Trophoblast cell (in vitro differentiated cells and primary cell): ENCODE measurements at regions not wholly inside any gene's neighbourhood (a gene's known extent, or its start where the extent isn't known, plus 50 kb on each side); places are given as distances from the start of the nearest gene placed in this dataset.

Experiments
- DNase-seq, 2 donors: peaks; one replicate each; pipeline ENCODE4 v3.0.0-alpha.2; 2016
- H2AFZ ChIP-seq: 2 replicates; pipeline ENCODE4 v1.6.1; 2013; ENCODE audit warnings: low read length, moderate library complexity, mild to moderate bottlenecking; ENCODE audit not compliant: insufficient read depth, poor library complexity
- H2AK5ac ChIP-seq: 2 replicates; pipeline ENCODE4 v1.6.1; 2013; ENCODE audit warnings: mild to moderate bottlenecking, low read length
- H2BK120ac ChIP-seq: 2 replicates; pipeline ENCODE4 v1.6.1; 2013; ENCODE audit warnings: low read length, mild to moderate bottlenecking, moderate library complexity; ENCODE audit not compliant: insufficient read depth, poor library complexity
- H2BK12ac ChIP-seq: 2 replicates; pipeline ENCODE4 v1.6.1; 2013; ENCODE audit warnings: mild to moderate bottlenecking, low read length, moderate library complexity
- H2BK5ac ChIP-seq: 2 replicates; pipeline ENCODE4 v1.6.1; 2013; ENCODE audit warnings: low read length, low read depth, moderate library complexity, mild to moderate bottlenecking; ENCODE audit not compliant: poor library complexity
- H3K14ac ChIP-seq: 2 replicates; pipeline ENCODE4 v1.6.1; 2013; ENCODE audit warnings: mild to moderate bottlenecking, low read length
- H3K18ac ChIP-seq: 2 replicates; pipeline ENCODE4 v1.6.1; 2013; ENCODE audit warnings: mild to moderate bottlenecking, low read length
- H3K23ac ChIP-seq: 2 replicates; pipeline ENCODE4 v1.6.1; 2013; ENCODE audit warnings: low read length
- H3K27ac ChIP-seq: 2 replicates; pipeline ENCODE4 v1.5.1; 2013; ENCODE audit warnings: low read depth, mild to moderate bottlenecking, inconsistent platforms, low read length, moderate library complexity
- H3K27me3 ChIP-seq: 2 replicates; pipeline ENCODE4 v1.6.1; 2013; ENCODE audit warnings: inconsistent platforms, mild to moderate bottlenecking, low read length, moderate library complexity; ENCODE audit not compliant: insufficient read depth
- H3K36me3 ChIP-seq, 2 experiments: 1 replicate in 1 of 2; 2 replicates in 1 of 2; pipeline ENCODE4 v1.6.1; 2013; ENCODE audit warnings: low read length in 2 of 2, mild to moderate bottlenecking in 2 of 2, moderate library complexity in 1 of 2; ENCODE audit not compliant: insufficient read depth in 2 of 2, control insufficient read depth in 1 of 2
- H3K4ac ChIP-seq: 2 replicates; pipeline ENCODE4 v1.6.1; 2013; ENCODE audit warnings: low read depth, mild to moderate bottlenecking, low read length, moderate library complexity
- H3K4me1 ChIP-seq, 2 experiments: 1 replicate in 1 of 2; 2 replicates in 1 of 2; pipeline ENCODE4 v1.6.1; 2013; ENCODE audit warnings: low read length in 2 of 2, mild to moderate bottlenecking in 2 of 2, moderate library complexity in 1 of 2; ENCODE audit not compliant: insufficient read depth in 2 of 2, control insufficient read depth in 1 of 2
- H3K4me2 ChIP-seq: 2 replicates; pipeline ENCODE4 v1.6.1; 2013; ENCODE audit warnings: inconsistent platforms, mild to moderate bottlenecking, low read length, moderate library complexity
- H3K4me3 ChIP-seq: 2 replicates; pipeline ENCODE4 v1.5.1; 2013; ENCODE audit warnings: mild to moderate bottlenecking, low read depth, low read length, inconsistent platforms
- H3K79me1 ChIP-seq: one replicate; pipeline ENCODE4 v1.6.1; 2013; ENCODE audit warnings: low read length
- H3K79me2 ChIP-seq: 2 replicates; pipeline ENCODE4 v1.6.1; 2013; ENCODE audit warnings: low read length, mild to moderate bottlenecking; ENCODE audit not compliant: control insufficient read depth, insufficient read depth, poor library complexity
- H3K9ac ChIP-seq: 2 replicates; pipeline ENCODE4 v1.6.1; 2013; ENCODE audit warnings: mild to moderate bottlenecking, low read length
- H3K9me3 ChIP-seq: 2 replicates; pipeline ENCODE4 v1.6.1; 2013; ENCODE audit warnings: low read depth, mild to moderate bottlenecking, control low read depth, inconsistent platforms, low read length; ENCODE audit not compliant: insufficient read depth
- H4K12ac ChIP-seq: 2 replicates; pipeline ENCODE4 v1.6.1; 2013; ENCODE audit warnings: low read depth, mild to moderate bottlenecking, low read length, moderate library complexity
- H4K8ac ChIP-seq: 2 replicates; pipeline ENCODE4 v1.6.1; 2013; ENCODE audit warnings: low read depth, mild to moderate bottlenecking, low read length, moderate library complexity
- H4K91ac ChIP-seq: one replicate; pipeline ENCODE4 v1.6.1; 2013; ENCODE audit warnings: low read depth, mild to moderate bottlenecking, low read length, moderate library complexity
- WGBS: extraction: QIAGEN DNeasy Blood & Tissue Kit; methylation state at CpG from one replicate; pipeline ENCODE4 v1.1.7; 2013; ENCODE audit warnings: missing lambda C conversion rate; ENCODE audit not compliant: insufficient read length, insufficient coverage; ENCODE audit errors: extremely low coverage; 5-methylcytosine and 5-hydroxymethylcytosine counted together

DNA sequence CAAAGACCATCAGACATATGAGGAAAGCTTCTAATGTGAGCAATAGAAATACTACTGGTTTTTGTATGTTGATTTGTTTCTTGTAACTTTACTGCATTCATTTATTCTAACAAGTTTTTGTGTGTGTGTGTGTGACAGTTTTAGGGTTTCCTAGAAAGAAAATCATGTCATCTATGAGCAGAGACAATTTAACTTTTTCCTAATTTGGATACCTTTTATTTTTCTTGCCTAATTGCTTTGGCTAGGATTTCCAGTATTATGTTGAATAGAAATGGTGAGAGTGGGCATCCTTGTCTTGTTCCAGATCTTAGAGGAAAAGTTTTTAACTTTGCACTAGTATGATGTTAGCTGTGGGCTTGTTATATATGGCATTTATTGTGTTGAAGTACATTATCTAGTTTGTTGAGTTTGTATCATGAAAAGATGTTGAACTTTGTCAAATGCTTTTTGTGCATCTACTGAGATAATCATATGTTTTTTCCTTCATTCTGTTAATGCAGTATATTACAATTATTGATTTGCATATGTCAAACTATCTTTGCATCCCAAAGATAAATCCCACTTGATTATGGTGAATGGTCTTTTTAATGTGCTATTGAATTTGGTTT lies 117.3 kb upstream of the CDC42EP3 start:
- H3K4ac ChIP-seq: no peak overlapping the region
- H3K23ac ChIP-seq: no peak overlapping the region
- no peaks in the 10 kb centered on the region for H3K79me2 ChIP-seq
- H3K4me2 ChIP-seq: no peak overlapping the region
- H3K27me3 ChIP-seq: no peaks in the 10 kb centered on the region
- H3K4me1 ChIP-seq: peaks cover 2 to 4% of the 10 kb centered on the region in 2 experiments
- no peak overlapping the region for H3K14ac ChIP-seq
- no peak overlapping the region for H3K9ac ChIP-seq
- DNase-seq: no peak
- H3K4me3 ChIP-seq: no peak overlapping the region
- H3K9me3 ChIP-seq: no peaks in the 10 kb centered on the region
- no peaks in the 10 kb centered on the region for H3K36me3 ChIP-seq
- H4K8ac ChIP-seq: no peak overlapping the region
- H2AFZ ChIP-seq: no peak overlapping the region
- H4K91ac ChIP-seq: no peak overlapping the region
- H3K18ac ChIP-seq: no peak overlapping the region
- H3K79me1 ChIP-seq: peaks cover 2% of the 10 kb centered on the region
- no peak overlapping the region for H2BK5ac ChIP-seq
- H3K27ac ChIP-seq: no peak overlapping the region
- no peak overlapping the region for H2AK5ac ChIP-seq
- no peak overlapping the region for H2BK12ac ChIP-seq
- no peak overlapping the region for H2BK120ac ChIP-seq
- H4K12ac ChIP-seq: no peak overlapping the region

- no peaks in the 10 kb centered on the region for H3K79me2 ChIP-seq
- H3K18ac ChIP-seq: no peak overlapping the region
- H3K23ac ChIP-seq: no peak overlapping the region
- H3K4ac ChIP-seq: no peak overlapping the region
- H3K27ac ChIP-seq: no peak overlapping the region
- H3K9me3 ChIP-seq: no peaks in the 10 kb centered on the region
- no peak overlapping the region for H3K14ac ChIP-seq
- no peak overlapping the region for H4K12ac ChIP-seq
- H3K4me3 ChIP-seq: no peak overlapping the region
- H3K79me1 ChIP-seq: peaks cover 2% of the 10 kb centered on the region
- H4K8ac ChIP-seq: no peak overlapping the region
- H2AK5ac ChIP-seq: no peak overlapping the region
- no peak overlapping the region for H2BK5ac ChIP-seq
- H3K36me3 ChIP-seq: no peaks in the 10 kb centered on the region
- H2AFZ ChIP-seq: no peak overlapping the region
- WGBS: no CpG with 5 or more reads among the region's 2 CpGs
- H4K91ac ChIP-seq: no peak overlapping the region
- no peak overlapping the region for H2BK12ac ChIP-seq
- no peak overlapping the region for H3K9ac ChIP-seq
- H2BK120ac ChIP-seq: no peak overlapping the region
- H3K27me3 ChIP-seq: no peaks in the 10 kb centered on the region
- no peak for DNase-seq
- H3K4me2 ChIP-seq: no peak overlapping the region
- H3K4me1 ChIP-seq: peaks cover 0 to 4% of the 10 kb centered on the region in 2 experiments
Measured at GRCh38 chr2:37790019-37790418, 118.6 kb upstream of the CDC42EP3 start.

GRCh38 chr2:37790462-37790861 lies 119.0 kb upstream of the CDC42EP3 start:
- Histone ChIP-seq H4K8ac (no peak overlapping the region), H3K9me3 (no peaks in the 10 kb centered on the region)
- no CpG with 5 or more reads among the region's 3 CpGs for WGBS

DNA sequence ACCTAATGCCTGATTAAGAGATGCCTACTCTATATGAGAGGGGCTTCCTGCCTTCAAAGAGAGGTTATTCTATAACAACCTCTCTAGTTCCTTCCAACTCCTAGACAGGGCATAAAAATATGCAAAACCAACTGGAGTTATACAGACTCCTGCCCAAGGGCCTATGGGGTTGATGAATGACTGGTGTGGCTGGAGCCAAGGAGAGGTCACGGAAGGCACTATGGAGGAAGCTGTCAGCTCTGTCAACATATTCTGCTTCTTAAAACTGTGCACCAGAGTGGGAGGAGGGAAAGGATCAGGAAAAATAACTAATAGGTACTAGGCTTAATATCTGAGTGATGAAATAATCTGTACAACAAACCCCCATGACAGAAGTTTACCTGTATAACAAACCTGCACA lies 120.9 kb upstream of the CDC42EP3 start:
- no CpG with 5 or more reads among the region's 1 CpG for WGBS
- H3K4me1 ChIP-seq: peaks cover 0 to 7% of the 10 kb centered on the region in 2 experiments
- H3K9me3 ChIP-seq: no peaks in the 10 kb centered on the region
- H2BK5ac ChIP-seq: no peak overlapping the region
- H4K91ac ChIP-seq: no peak overlapping the region
- H2BK12ac ChIP-seq: no peak overlapping the region
- no peak overlapping the region for H4K8ac ChIP-seq
- H3K18ac ChIP-seq: no peak overlapping the region
- no peak overlapping the region for H3K4ac ChIP-seq
- H2AK5ac ChIP-seq: no peak overlapping the region
- no peaks in the 10 kb centered on the region for H3K79me2 ChIP-seq
- no peaks in the 10 kb centered on the region for H3K27me3 ChIP-seq
- no peak overlapping the region for H3K4me2 ChIP-seq
- no peak overlapping the region for H3K27ac ChIP-seq
- no peak overlapping the region for H2BK120ac ChIP-seq
- H3K4me3 ChIP-seq: no peak overlapping the region
- peaks cover 5% of the 10 kb centered on the region for H3K79me1 ChIP-seq
- no peak for DNase-seq
- no peak overlapping the region for H3K23ac ChIP-seq
- no peak overlapping the region for H4K12ac ChIP-seq
- no peak overlapping the region for H2AFZ ChIP-seq
- H3K9ac ChIP-seq: no peak overlapping the region
- no peak overlapping the region for H3K14ac ChIP-seq
- no peaks in the 10 kb centered on the region for H3K36me3 ChIP-seq

More at GRCh38 chr2:37790462-37790861, 119.0 kb upstream of the CDC42EP3 start:
- Histone ChIP-seq H3K18ac (no peak overlapping the region), H3K14ac (no peak overlapping the region), H2AFZ (no peak overlapping the region), H3K27me3 (no peaks in the 10 kb centered on the region), H2BK12ac (no peak overlapping the region), H3K4me2 (no peak overlapping the region), H3K4ac (no peak overlapping the region), H4K12ac (no peak overlapping the region), H2AK5ac (no peak overlapping the region), H3K4me1 (peaks cover 0 to 4% of the 10 kb centered on the region in 2 experiments), H3K23ac (no peak overlapping the region), H3K9ac (no peak overlapping the region), H2BK120ac (no peak overlapping the region), H3K27ac (no peak overlapping the region), H2BK5ac (no peak overlapping the region), H4K91ac (no peak overlapping the region), H3K4me3 (no peak overlapping the region), H3K79me1 (peaks cover 2% of the 10 kb centered on the region), H3K79me2 (no peaks in the 10 kb centered on the region), H3K36me3 (no peaks in the 10 kb centered on the region)
- peak in 1 of 2 donors; percentile 53 for DNase-seq
